Stimulated activated CD8-positive, alpha-beta memory T cell treated with anti-CD3 and anti-CD28 coated beads, Interleukin-2, amount 100 ng/mL, for 48 hours (primary cell): ENCODE measurements at regions not wholly inside any gene's neighbourhood (a gene's known extent, or its start where the extent isn't known, plus 50 kb on each side); places are given as distances from the start of the nearest gene placed in this dataset.

Experiments used
- DNase-seq, 2 donors: peaks; one replicate each; pipeline ENCODE4 v3.0.0-alpha.2; 2020; ENCODE audit warnings: low read depth in 2 of 2

- no peak for DNase-seq
Measured at GRCh38 chr17:54007855-54008254, 185.1 kb downstream of the KIF2B start.

GRCh38 chr17:54009502-54009901 is 186.8 kb downstream of the KIF2B start:
- no peak for DNase-seq

- no peak for DNase-seq
Measured at GRCh38 chr17:54013072-54013471, 190.3 kb downstream of the KIF2B start.

GRCh38 chr17:54015734-54016133 is 193.0 kb downstream of the KIF2B start:
- no peak for DNase-seq

- no peak for DNase-seq
Measured at GRCh38 chr17:54021418-54021817, 198.7 kb downstream of the KIF2B start.

GRCh38 chr17:54028986-54029580 is 206.4 kb downstream of the KIF2B start:
- DNase-seq: no peak

- DNase-seq: no peak
Measured at GRCh38 chr17:54029986-54030385, 207.3 kb downstream of the KIF2B start.

- DNase-seq: no peak
Measured at GRCh38 chr17:54046570-54046969, 223.8 kb downstream of the KIF2B start.

- DNase-seq: no peak
Measured at GRCh38 chr17:54063639-54064038, 240.9 kb downstream of the KIF2B start.

GRCh38 chr17:54085020-54085419 is 262.3 kb downstream of the KIF2B start:
- DNase-seq: no peak

GRCh38 chr17:54085934-54086333 is 263.2 kb downstream of the KIF2B start:
- DNase-seq: no peak

- DNase-seq: no peak
Measured at GRCh38 chr17:54096216-54096615, 273.5 kb downstream of the KIF2B start.

GRCh38 chr17:54099221-54099620 is 276.5 kb downstream of the KIF2B start:
- no peak for DNase-seq

- no peak for DNase-seq
Measured at GRCh38 chr17:54102246-54102645, 279.5 kb downstream of the KIF2B start.

GRCh38 chr17:54111576-54111975 is 288.8 kb downstream of the KIF2B start:
- DNase-seq: no peak

- no peak for DNase-seq
Measured at GRCh38 chr17:54117452-54117851, 294.7 kb downstream of the KIF2B start.

GRCh38 chr17:54124456-54124855 is 301.7 kb downstream of the KIF2B start:
- DNase-seq: no peak

GRCh38 chr17:54153423-54153822 is 330.7 kb downstream of the KIF2B start:
- DNase-seq: no peak

- DNase-seq: no peak
Measured at GRCh38 chr17:54157542-54157941, 334.8 kb downstream of the KIF2B start.

GRCh38 chr17:54172096-54172984 is 349.6 kb downstream of the KIF2B start:
- DNase-seq: no peak

- DNase-seq: no peak
Measured at GRCh38 chr17:54172985-54173316, 350.2 kb downstream of the KIF2B start.

- DNase-seq: no peak
Measured at GRCh38 chr17:54177606-54178308, 355.0 kb downstream of the KIF2B start.

- no peak for DNase-seq
Measured at GRCh38 chr17:54180950-54181349, 358.2 kb downstream of the KIF2B start.
